GM18505 (cell line): ENCODE measurements at regions not wholly inside any gene's neighbourhood (a gene's known extent, or its start where the extent isn't known, plus 50 kb on each side); places are given as distances from the start of the nearest gene placed in this dataset.

Experiments
- ATAC-seq: cut with Tn5 transposase; IDR thresholded peaks from one replicate; pipeline ENCODE4 v1.9.1; 2021; ENCODE audit not compliant: unreplicated experiment
- POLR2A ChIP-seq: IDR thresholded peaks from 4 replicates; pipeline ENCODE4 v1.6.1; 2011; ENCODE audit warnings: borderline replicate concordance; ENCODE audit not compliant: insufficient read depth, insufficient read length; ENCODE audit errors: extremely low read depth

GRCh38 chr19:30320916-30321315, 51.3 kb upstream of the ZNF536 start:
- ATAC-seq = no peak

More at GRCh38 chr19:30320916-30321315, 51.3 kb upstream of the ZNF536 start:
- no peak for TF ChIP-seq POLR2A
